ENCODE measurements at regions not wholly inside any gene's neighbourhood (a gene's known extent, or its start where the extent isn't known, plus 50 kb on each side); places are given as distances from the start of the nearest gene placed in this dataset.
A peak's percentile ranks its signal among the peaks of the same experiment; 100 is the strongest.

- no peak for DNase-seq (ENCODE audit: low spot score)
Observed at GRCh38 chr20:22470620-22471026, 113.7 kb downstream of the FOXA2 start.

- no peak for DNase-seq (ENCODE audit: low spot score)
Observed at GRCh38 chr20:22466447-22467171, 117.8 kb downstream of the FOXA2 start.

GRCh38 chr20:22465622-22466446, 118.5 kb downstream of the FOXA2 start:
- DNase-seq (ENCODE audit: low spot score) = no peak

- no peak for DNase-seq (ENCODE audit: low spot score)
Observed at GRCh38 chr20:22464312-22465003, 119.9 kb downstream of the FOXA2 start.

- DNase-seq (ENCODE audit: low spot score) = no peak
Observed at GRCh38 chr20:22462975-22463914, 121.1 kb downstream of the FOXA2 start.

GRCh38 chr20:22460803-22461202, 123.6 kb downstream of the FOXA2 start:
- no peak for DNase-seq (ENCODE audit: low spot score)

- no peak for DNase-seq (ENCODE audit: low spot score)
Observed at GRCh38 chr20:22460231-22460630, 124.1 kb downstream of the FOXA2 start.

GRCh38 chr20:22459754-22460153, 124.6 kb downstream of the FOXA2 start:
- no peak for DNase-seq (ENCODE audit: low spot score)

- DNase-seq (ENCODE audit: low spot score) = no peak
Observed at GRCh38 chr20:22456109-22456508, 128.3 kb downstream of the FOXA2 start.

- no peak for DNase-seq (ENCODE audit: low spot score)
Observed at GRCh38 chr20:22455259-22455658, 129.1 kb downstream of the FOXA2 start.

GRCh38 chr20:22453244-22454080, 130.9 kb downstream of the FOXA2 start:
- DNase-seq (ENCODE audit: low spot score) = peak; percentile 66

- DNase-seq (ENCODE audit: low spot score) = no peak
Observed at GRCh38 chr20:22452442-22453011, 131.8 kb downstream of the FOXA2 start.

- no peak for DNase-seq (ENCODE audit: low spot score)
Observed at GRCh38 chr20:22450537-22450936, 133.8 kb downstream of the FOXA2 start.

GRCh38 chr20:22449188-22449973, 135.0 kb downstream of the FOXA2 start:
- DNase-seq (ENCODE audit: low spot score) = no peak

- no peak for DNase-seq (ENCODE audit: low spot score)
Observed at GRCh38 chr20:22447447-22447778, 137.0 kb downstream of the FOXA2 start.

GRCh38 chr20:22446613-22447446, 137.5 kb downstream of the FOXA2 start:
- DNase-seq (ENCODE audit: low spot score) = no peak

- no peak for DNase-seq (ENCODE audit: low spot score)
Observed at GRCh38 chr20:22442318-22442717, 142.1 kb downstream of the FOXA2 start.

- peak; percentile 18 for DNase-seq (ENCODE audit: low spot score)
Observed at GRCh38 chr20:22438926-22439325, 145.4 kb downstream of the FOXA2 start.
